Medulla oblongata (tissue), 1 donor: ENCODE measurements at regions not wholly inside any gene's neighbourhood (a gene's known extent, or its start where the extent isn't known, plus 50 kb on each side); places are given as distances from the start of the nearest gene placed in this dataset.

Experiments
- DNase-seq: peaks from one replicate; pipeline ENCODE4 v3.0.0-alpha.2; 2015; ENCODE audit errors: extremely low spot score

- DNase-seq = no peak
Measured at GRCh38 chr2:191559569-191559968, 118.4 kb upstream of the NABP1 start.

- no peak for DNase-seq
Measured at GRCh38 chr2:191560411-191560980, 117.4 kb upstream of the NABP1 start.

- DNase-seq = no peak
Measured at GRCh38 chr2:191565120-191565519, 112.8 kb upstream of the NABP1 start.

- no peak for DNase-seq
Measured at GRCh38 chr2:191565647-191566198, 112.2 kb upstream of the NABP1 start.

GRCh38 chr2:191566344-191566743 lies 111.6 kb upstream of the NABP1 start:
- peak; percentile 80 for DNase-seq

- no peak for DNase-seq
Measured at GRCh38 chr2:191567206-191567605, 110.7 kb upstream of the NABP1 start.

- no peak for DNase-seq
Measured at GRCh38 chr2:191569025-191569424, 108.9 kb upstream of the NABP1 start.

GRCh38 chr2:191571163-191571769 lies 106.7 kb upstream of the NABP1 start:
- peak; percentile 75 for DNase-seq

- DNase-seq = no peak
Measured at GRCh38 chr2:191572319-191572718, 105.6 kb upstream of the NABP1 start.

GRCh38 chr2:191573216-191573615 lies 104.7 kb upstream of the NABP1 start:
- DNase-seq = no peak

- no peak for DNase-seq
Measured at GRCh38 chr2:191574232-191574631, 103.7 kb upstream of the NABP1 start.

- DNase-seq = no peak
Measured at GRCh38 chr2:191577605-191578004, 100.3 kb upstream of the NABP1 start.

- no peak for DNase-seq
Measured at GRCh38 chr2:191578031-191578430, 99.9 kb upstream of the NABP1 start.

GRCh38 chr2:191580581-191580980 lies 97.4 kb upstream of the NABP1 start:
- no peak for DNase-seq

- no peak for DNase-seq
Measured at GRCh38 chr2:191581003-191581402, 96.9 kb upstream of the NABP1 start.

- no peak for DNase-seq
Measured at GRCh38 chr2:191582355-191582754, 95.6 kb upstream of the NABP1 start.

GRCh38 chr2:191591025-191591424 lies 86.9 kb upstream of the NABP1 start:
- DNase-seq = no peak

GRCh38 chr2:191593622-191594385 lies 84.1 kb upstream of the NABP1 start:
- no peak for DNase-seq

GRCh38 chr2:191597186-191597751 lies 80.7 kb upstream of the NABP1 start:
- no peak for DNase-seq

GRCh38 chr2:191598296-191598695 lies 79.6 kb upstream of the NABP1 start:
- no peak for DNase-seq

- DNase-seq = no peak
Measured at GRCh38 chr2:191601060-191601459, 76.9 kb upstream of the NABP1 start.

- no peak for DNase-seq
Measured at GRCh38 chr2:191604154-191604553, 73.8 kb upstream of the NABP1 start.

- no peak for DNase-seq
Measured at GRCh38 chr2:191607096-191607495, 70.8 kb upstream of the NABP1 start.
